Pancreas (tissue), 10 donors: ENCODE measurements at regions not wholly inside any gene's neighbourhood (a gene's known extent, or its start where the extent isn't known, plus 50 kb on each side); places are given as distances from the start of the nearest gene placed in this dataset.
"Not testable (repeated sequence)": the region's sequence is repeated elsewhere in the genome, so short reads cannot be mapped to it uniquely, and the experiment has no call there.

Source experiments
- ATAC-seq, 4 donors: fragments of 200-7000 bp; cut with Tn5 transposase; one replicate each; pipeline versions ENCODE4 v1.8.0 to v1.9.1; 2020; ENCODE audit warnings: mild to moderate bottlenecking in 4 of 4, moderate library complexity in 4 of 4
- DNase-seq, 6 donors: peaks; one replicate each; pipeline ENCODE4 v3.0.0-alpha.2; 2020
- FAIRE-seq: peaks from 2 replicates; lab custom pipeline; 2012; peaks lifted over from hg19 to GRCh38; lab: Jason Lieb, UNC
- H3K27ac ChIP-seq, 4 donors: fragments of 200-600 bp; sonication (generic); 1 replicate in 3 of 4; 2 replicates in 1 of 4; pipeline versions ENCODE4 v1.5.0 to v1.8.0; 2020
- H3K27me3 ChIP-seq, 4 donors: fragments of 200-600 bp; one replicate each; pipeline ENCODE4 v1.8.0; 2021
- H3K36me3 ChIP-seq, 3 donors: fragments of 200-600 bp; sonication (generic) in 1 of 3; one replicate each; pipeline versions ENCODE4 v1.5.0 to v1.8.0; 2020 to 2021
- H3K4me1 ChIP-seq, 3 donors: fragments of 200-600 bp; one replicate each; pipeline ENCODE4 v1.8.0; 2021
- H3K4me3 ChIP-seq, 4 donors: fragments of 200-600 bp; sonication (generic) in 2 of 4; one replicate each; pipeline versions ENCODE4 v1.5.0 to v1.8.0; 2020 to 2021
- H3K9me3 ChIP-seq, 4 donors: fragments of 200-600 bp; one replicate each; pipeline ENCODE4 v1.8.0; 2021
- CTCF ChIP-seq, 4 donors: fragments of 200-600 bp; sonication (generic) in 3 of 4; IDR thresholded peaks; one replicate each; pipeline versions ENCODE4 v1.5.0 to v1.8.0; 2021; ENCODE audit warnings: antibody characterized with exemption in 4 of 4
- WGBS, 2 donors: extraction: QIAGEN DNeasy Blood & Tissue Kit; methylation state at CpG; one replicate each; pipeline ENCODE4 v1.1.7; 2013; 5-methylcytosine and 5-hydroxymethylcytosine counted together
- intact Hi-C, 3 donors: fragments of 100-400 bp; cut with DNase I; formaldehyde crosslinking; loops; one replicate each; pipeline versions ENCODE4 v1.11.1 to v1.14.2; 2022
- donor health status: healthy with polysubstance abuse.
- donor health status: DM: no; HTN: no; CAD: no; lungs with moderate emphysema.
- donor health status: DM: no; HTN: no; CAD: no.
- donor health status: control.
- donor health status: control.
- donor health status: Bipolar disorder and iron deficiency.
- donor health status: DM: yes; HTN: yes; CAD: no.
- donor health status: DM: no; HTN: no; CAD: no.
- donor health status: DM: no; HTN: no; CAD: no.
- donor health status: DM: yes; HTN: yes; CAD: no.

GRCh38 chr10:44278837-44279324, 106.0 kb downstream of the CXCL12 start:
- no peaks in the 10 kb centered on the region for H3K9me3 ChIP-seq
- FAIRE-seq (no peak), ATAC-seq (no peak), DNase-seq (no peak)
- H3K27ac ChIP-seq, result no peak overlapping the region
- no peaks in the 10 kb centered on the region for H3K27me3 ChIP-seq
- no peak for TF ChIP-seq CTCF (IDR thresholded peaks at IDR 0.05)
- H3K4me3 ChIP-seq, result no peak overlapping the region
- intact Hi-C loops, result no loop called here
- WGBS, 2 donors, result 88 to 90% methylated on average over 5 of the region's 5 CpGs
- no peaks in the 10 kb centered on the region for H3K4me1 ChIP-seq
- H3K36me3 ChIP-seq, result no peaks in the 10 kb centered on the region

GRCh38 chr10:44268435-44268948, 116.4 kb downstream of the CXCL12 start:
- H3K36me3 ChIP-seq, H3K4me3 ChIP-seq, H3K27ac ChIP-seq, intact Hi-C loops, H3K27me3 ChIP-seq, DNase-seq, H3K4me1 ChIP-seq, H3K9me3 ChIP-seq, FAIRE-seq, ATAC-seq: not testable (repeated sequence)
- WGBS, 2 donors, result 87 to 90% methylated on average over 14 of the region's 16 CpGs

- intact Hi-C loops, result no loop called here
- DNase-seq (no peak), FAIRE-seq (no peak), ATAC-seq (no peak)
- Histone ChIP-seq H3K4me3 (no peak overlapping the region), H3K4me1 (no peaks in the 10 kb centered on the region), H3K36me3 (no peaks in the 10 kb centered on the region), H3K9me3 (no peaks in the 10 kb centered on the region), H3K27me3 (no peaks in the 10 kb centered on the region), H3K27ac (no peak overlapping the region)
- no peak for TF ChIP-seq CTCF (IDR thresholded peaks at IDR 0.05)
- WGBS, 2 donors, result 81 to 82% methylated on average over 3 of the region's 3 CpGs
Observed at GRCh38 chr10:44267007-44267406, 117.9 kb downstream of the CXCL12 start.

- no peaks in the 10 kb centered on the region for H3K36me3 ChIP-seq
- ATAC-seq (peak in 1 of 4 donors; percentile 11), DNase-seq (no peak), FAIRE-seq (no peak)
- no peaks in the 10 kb centered on the region for H3K9me3 ChIP-seq
- WGBS, 2 donors, result 82 to 84% methylated on average over 4 of the region's 4 CpGs
- H3K27ac ChIP-seq, result no peak overlapping the region
- H3K4me3 ChIP-seq, result no peak overlapping the region
- H3K4me1 ChIP-seq, result peaks cover 0 to 2% (median 0%) of the 10 kb centered on the region in 3 donors
- intact Hi-C loops, result no loop called here
- no peak for TF ChIP-seq CTCF (IDR thresholded peaks at IDR 0.05)
- H3K27me3 ChIP-seq, result no peaks in the 10 kb centered on the region
Observed at GRCh38 chr10:44264244-44264643, 120.7 kb downstream of the CXCL12 start.

- WGBS, 2 donors, result 87 to 89% methylated on average over 3 of the region's 3 CpGs
- Histone ChIP-seq H3K4me1 (peaks cover 0 to 4% (median 0%) of the 10 kb centered on the region in 3 donors), H3K9me3 (no peaks in the 10 kb centered on the region), H3K27ac (no peak overlapping the region), H3K36me3 (no peaks in the 10 kb centered on the region), H3K4me3 (no peak overlapping the region), H3K27me3 (no peaks in the 10 kb centered on the region)
- no peak for DNase-seq
- no peak for FAIRE-seq
- no peak for ATAC-seq
- TF ChIP-seq CTCF (IDR thresholded peaks at IDR 0.05), result no peak
- intact Hi-C loops, result no loop called here
Observed at GRCh38 chr10:44263771-44264170, 121.1 kb downstream of the CXCL12 start.
